KOPT-K1 (cell line): ENCODE measurements at regions not wholly inside any gene's neighbourhood (a gene's known extent, or its start where the extent isn't known, plus 50 kb on each side); places are given as distances from the start of the nearest gene placed in this dataset.

Source experiments
- H3K27ac ChIP-seq: fragments of 200-600 bp; sonication (generic); 2 replicates; pipeline ENCODE4 v1.5.1; 2016; ENCODE audit warnings: antibody characterized with exemption, mild to moderate bottlenecking, low read depth, low read length; ENCODE audit not compliant: poor library complexity, severe bottlenecking
- H3K36me3 ChIP-seq: fragments of 200-600 bp; sonication (generic); 2 replicates; pipeline ENCODE4 v1.5.1; 2017; ENCODE audit warnings: antibody characterized with exemption, mild to moderate bottlenecking, low read length, moderate library complexity; ENCODE audit not compliant: insufficient read depth
- H3K9me3 ChIP-seq: fragments of 200-600 bp; sonication (generic); 2 replicates; pipeline ENCODE4 v1.5.1; 2017; ENCODE audit warnings: antibody characterized with exemption, low read length, mild to moderate bottlenecking; ENCODE audit not compliant: insufficient read depth, poor library complexity, severe bottlenecking

DNA sequence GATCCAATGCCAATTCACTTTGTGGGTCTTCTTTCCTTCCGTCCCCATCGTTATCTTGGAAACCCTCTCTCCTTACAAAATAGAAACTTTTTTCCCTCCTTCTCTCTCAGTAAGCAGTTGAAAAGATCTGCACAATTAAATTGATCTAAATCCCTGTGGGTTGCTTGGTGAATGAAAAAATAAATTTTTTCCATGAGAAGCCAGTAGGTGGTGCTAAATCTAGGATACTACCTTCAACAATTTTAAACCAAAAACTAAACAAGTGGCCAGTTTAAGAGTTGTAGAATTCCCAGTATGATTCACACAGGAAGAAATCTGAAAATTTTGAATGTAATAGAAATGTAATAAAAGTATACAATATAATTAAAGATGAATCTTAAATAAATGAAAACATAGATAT is 990.3 kb upstream of the ZNF722 start:
- H3K27ac ChIP-seq: no peak overlapping the region
- H3K36me3 ChIP-seq: no peaks in the 10 kb centered on the region
- peaks cover 12% of the 10 kb centered on the region for H3K9me3 ChIP-seq

DNA sequence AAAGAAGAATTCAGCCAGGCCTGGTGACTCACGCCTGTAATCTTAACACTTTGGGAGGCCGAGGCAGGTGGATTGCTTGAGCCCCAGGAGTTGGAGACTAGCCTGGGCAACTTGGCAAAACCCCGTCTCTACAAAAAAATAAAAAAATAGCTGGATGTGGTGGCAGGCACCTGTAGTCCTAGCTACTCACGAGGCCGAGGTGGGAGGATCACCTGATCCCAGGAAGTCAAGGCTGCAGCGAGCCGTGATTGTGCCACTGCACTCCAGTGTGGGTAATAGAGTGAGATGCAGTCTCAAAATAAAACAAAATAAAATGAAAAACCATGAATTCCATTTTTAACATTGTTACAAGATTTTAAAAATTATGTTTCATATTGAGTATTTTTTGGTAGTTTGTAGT is 988.9 kb upstream of the ZNF722 start:
- peaks cover 8% of the 10 kb centered on the region for H3K9me3 ChIP-seq
- no peak overlapping the region for H3K27ac ChIP-seq
- no peaks in the 10 kb centered on the region for H3K36me3 ChIP-seq

DNA sequence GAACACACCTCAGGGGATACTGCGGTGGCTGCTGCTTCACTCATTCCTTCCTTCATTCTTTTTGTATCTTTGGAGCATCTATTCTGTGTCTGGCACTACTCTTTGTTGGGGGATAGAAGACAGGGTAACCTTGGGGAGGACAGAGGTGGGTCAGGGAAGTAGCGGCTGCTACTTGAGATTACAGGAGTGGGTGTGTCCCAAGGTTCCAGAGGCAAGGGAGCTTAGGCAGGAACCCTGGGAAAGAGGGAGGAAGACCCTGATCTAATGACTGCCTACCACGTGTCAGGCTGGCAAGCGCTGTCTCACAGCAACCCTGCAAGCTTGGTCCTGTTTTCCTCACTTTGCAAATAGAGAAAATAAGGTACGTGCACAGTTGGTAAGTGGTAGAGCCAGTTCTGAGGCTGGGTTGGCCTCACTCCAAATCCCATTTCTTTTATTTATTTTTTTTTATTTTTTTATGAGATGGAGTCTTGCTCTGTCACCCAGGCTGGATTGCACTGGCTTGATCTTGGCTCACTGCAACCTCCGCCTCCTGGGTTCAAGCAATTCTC is 985.9 kb upstream of the ZNF722 start:
- H3K9me3 ChIP-seq: peaks cover 8% of the 10 kb centered on the region
- H3K36me3 ChIP-seq: no peaks in the 10 kb centered on the region
- H3K27ac ChIP-seq: no peak overlapping the region

DNA sequence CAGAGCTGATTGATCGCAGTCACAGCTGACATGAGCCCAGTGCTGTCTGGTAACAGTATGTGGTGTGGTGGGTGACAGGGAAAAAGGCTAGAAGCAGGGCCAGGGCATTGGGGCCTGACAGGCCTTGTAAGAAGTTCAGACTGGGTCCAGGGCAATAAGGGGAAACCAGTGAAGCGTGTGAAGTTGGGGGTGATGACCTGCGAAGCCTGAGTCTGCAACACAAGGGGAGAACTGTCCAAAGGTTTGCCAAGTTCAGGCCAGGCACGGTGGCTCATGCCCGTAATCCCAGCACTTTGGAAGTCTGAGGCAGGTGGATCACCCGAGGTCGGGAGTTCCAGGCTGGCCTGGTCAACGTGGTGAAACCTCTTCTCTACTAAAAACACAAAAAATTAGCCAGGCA is 983.9 kb upstream of the ZNF722 start:
- Histone ChIP-seq H3K36me3 (no peaks in the 10 kb centered on the region), H3K27ac (no peak overlapping the region), H3K9me3 (peaks cover 8% of the 10 kb centered on the region)

DNA sequence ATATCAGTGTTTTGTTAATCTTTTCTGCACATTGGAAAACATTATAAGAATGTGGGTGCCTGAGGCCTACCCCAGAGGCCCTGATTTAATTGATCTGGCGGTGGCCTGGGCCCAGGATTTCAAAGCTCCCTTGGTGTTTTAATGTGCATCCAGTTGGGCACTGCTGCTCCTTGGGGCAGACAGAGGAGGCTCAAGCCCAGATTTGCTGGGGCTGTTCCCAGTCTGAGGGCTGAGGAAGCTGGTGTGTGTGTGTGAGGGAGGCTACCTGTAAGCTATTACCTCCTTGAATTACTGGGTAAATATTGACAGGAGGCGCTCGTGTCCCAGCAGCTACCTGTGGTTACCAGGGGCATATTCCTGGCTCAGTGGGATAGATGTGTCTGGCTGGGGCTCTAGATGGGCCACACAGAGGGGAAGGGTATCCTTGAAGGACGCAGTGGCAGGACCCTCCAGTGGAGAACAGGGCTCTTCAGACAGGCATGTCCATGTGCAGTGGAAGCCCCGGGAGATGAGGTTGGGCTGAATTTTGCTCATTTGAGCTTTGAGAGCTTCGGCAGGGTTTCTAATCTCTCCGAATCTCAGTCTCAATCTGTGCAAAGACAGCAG is 975.4 kb upstream of the ZNF722 start:
- Histone ChIP-seq H3K9me3 (peaks cover 25% of the 10 kb centered on the region), H3K27ac (no peak overlapping the region), H3K36me3 (no peaks in the 10 kb centered on the region)

DNA sequence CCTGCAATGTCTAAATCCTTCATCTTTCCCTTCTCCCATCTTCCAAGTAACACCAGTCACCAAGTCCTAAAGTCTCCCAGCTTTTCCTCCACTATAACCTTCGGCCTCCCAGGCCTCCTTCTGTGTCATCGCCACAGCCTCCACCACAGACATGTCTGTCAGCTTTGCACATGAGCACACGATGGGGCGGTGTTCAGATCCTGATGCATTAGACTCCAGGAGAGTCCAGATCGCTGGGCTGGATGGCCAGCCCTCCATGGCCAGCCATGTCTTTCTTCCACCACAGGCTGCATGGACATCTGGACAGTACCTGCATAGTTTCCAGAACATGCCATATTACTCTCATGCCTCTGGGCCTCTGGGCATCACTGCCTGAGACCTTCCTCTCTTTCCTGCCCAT is 974.2 kb upstream of the ZNF722 start:
- H3K27ac ChIP-seq: no peak overlapping the region
- H3K36me3 ChIP-seq: no peaks in the 10 kb centered on the region
- peaks cover 31% of the 10 kb centered on the region for H3K9me3 ChIP-seq

DNA sequence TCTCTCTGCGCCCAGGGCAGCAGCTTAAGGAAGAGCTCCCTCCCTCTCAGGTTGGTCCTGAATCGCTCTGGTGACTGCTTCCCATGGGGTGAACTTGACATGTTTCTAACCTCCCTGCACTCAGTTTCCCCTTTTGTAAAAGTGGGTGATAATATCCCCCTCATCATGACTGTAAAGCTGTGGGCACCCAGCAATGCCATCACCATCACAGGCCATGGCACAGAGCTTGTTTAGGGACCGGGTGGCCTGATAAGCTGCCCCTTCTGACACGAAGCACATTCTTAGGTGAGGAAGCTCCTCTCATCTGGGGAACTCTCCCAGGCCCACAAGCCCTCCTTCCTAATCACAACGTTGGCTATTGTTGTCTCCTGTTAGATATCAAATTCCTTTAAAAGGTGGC is 972.8 kb upstream of the ZNF722 start:
- H3K27ac ChIP-seq: no peak overlapping the region
- H3K9me3 ChIP-seq: peaks cover 38% of the 10 kb centered on the region
- H3K36me3 ChIP-seq: no peaks in the 10 kb centered on the region

DNA sequence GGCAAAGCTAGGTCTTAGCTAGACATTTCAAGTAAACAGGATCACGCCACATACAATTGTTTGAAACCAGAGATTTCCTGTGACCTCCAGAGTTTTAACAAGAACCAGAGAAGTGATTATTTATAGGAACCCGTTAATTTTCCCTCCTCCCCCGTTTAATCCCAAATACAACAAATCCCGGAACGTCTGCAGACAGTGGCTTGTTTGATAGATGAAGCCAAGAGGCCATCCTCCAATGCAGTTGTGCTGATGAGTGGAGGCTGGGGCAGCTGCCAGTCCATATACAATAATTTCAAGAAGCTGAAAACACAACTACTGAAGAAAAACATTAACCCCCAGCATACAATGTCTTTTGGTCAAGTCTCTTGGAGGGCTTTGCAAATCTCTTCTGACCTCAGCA is 971.6 kb upstream of the ZNF722 start:
- no peak overlapping the region for H3K27ac ChIP-seq
- H3K36me3 ChIP-seq: no peaks in the 10 kb centered on the region
- H3K9me3 ChIP-seq: peaks cover 42% of the 10 kb centered on the region

DNA sequence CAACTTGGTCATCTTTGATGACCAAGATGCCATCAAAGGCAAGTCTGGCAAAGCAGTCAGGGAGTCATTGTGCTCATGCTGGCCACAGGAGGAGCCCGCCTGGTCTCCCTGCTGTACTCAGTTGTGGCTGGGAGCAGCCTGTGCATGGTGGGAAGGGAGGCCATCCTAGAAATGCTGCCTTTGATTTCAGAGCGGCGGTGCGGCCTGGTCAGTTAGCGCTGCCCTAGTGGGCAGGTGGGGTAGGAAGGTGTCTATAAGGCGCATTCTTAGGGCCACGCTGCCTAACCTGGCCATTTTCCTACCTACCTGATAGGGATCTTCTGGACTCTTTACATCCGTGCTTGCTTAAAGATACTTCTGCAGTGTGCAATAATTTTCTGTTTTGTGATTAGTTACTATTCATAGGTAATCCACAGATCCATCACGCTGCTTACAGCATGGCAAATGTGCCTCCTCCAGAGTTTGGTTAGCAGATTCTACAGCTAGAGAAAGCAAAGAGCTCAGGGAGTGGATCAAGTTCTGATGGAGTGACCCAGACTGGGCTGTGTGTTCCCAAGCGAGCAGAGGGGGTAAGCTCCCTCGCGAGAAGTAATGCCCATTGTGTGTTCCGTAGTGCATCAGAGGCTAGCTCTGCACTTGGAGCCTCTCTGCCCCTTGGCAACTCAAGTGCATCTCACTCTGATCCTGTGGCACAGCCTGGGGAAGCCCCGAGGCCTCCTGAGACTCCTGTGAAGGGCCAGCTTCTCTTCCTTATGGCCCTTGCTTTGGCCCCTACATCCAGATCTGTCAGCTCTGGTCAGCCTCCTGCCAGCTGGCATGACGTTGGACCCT is 970.1 kb upstream of the ZNF722 start:
- Histone ChIP-seq H3K36me3 (no peaks in the 10 kb centered on the region), H3K27ac (no peak overlapping the region), H3K9me3 (peaks cover 34% of the 10 kb centered on the region)

DNA sequence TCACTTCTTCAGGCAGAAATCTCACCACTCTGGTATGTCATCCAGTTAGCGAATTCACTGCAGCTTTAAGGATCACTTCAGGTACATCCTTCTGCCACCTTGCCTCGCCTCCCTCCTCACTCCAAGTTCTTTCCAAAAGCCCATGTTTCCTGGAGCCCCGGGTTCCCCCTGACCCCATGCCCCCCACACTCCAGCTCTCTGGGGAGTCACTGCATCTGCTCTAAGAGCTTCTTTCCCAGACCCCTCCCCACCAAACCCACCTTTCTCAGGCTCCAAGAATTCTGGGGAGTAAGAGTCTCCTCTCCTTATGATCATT is 969.5 kb upstream of the ZNF722 start:
- Histone ChIP-seq H3K27ac (no peak overlapping the region), H3K36me3 (no peaks in the 10 kb centered on the region), H3K9me3 (peaks cover 29% of the 10 kb centered on the region)

DNA sequence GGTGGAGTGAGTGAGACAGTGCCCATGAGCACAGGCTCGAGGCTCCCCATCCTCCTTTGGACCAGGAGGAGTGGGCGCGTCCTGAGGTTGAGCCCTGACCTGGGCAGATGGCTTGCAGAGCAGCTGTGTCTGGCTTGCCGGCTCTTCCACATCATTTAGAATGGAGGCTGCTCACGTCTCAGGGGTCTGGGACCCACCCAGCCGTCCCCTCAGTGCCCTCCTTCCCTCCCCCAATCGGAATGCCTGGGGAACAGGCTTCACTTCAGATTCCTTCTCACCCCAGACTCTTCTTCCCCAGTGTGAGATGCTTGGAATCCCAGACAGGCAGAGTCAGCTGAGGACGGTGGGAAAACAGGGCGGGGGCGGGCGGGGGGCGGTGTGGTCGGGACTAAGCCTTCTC is 968.6 kb upstream of the ZNF722 start:
- H3K27ac ChIP-seq: no peak overlapping the region
- H3K36me3 ChIP-seq: no peaks in the 10 kb centered on the region
- peaks cover 20% of the 10 kb centered on the region for H3K9me3 ChIP-seq

DNA sequence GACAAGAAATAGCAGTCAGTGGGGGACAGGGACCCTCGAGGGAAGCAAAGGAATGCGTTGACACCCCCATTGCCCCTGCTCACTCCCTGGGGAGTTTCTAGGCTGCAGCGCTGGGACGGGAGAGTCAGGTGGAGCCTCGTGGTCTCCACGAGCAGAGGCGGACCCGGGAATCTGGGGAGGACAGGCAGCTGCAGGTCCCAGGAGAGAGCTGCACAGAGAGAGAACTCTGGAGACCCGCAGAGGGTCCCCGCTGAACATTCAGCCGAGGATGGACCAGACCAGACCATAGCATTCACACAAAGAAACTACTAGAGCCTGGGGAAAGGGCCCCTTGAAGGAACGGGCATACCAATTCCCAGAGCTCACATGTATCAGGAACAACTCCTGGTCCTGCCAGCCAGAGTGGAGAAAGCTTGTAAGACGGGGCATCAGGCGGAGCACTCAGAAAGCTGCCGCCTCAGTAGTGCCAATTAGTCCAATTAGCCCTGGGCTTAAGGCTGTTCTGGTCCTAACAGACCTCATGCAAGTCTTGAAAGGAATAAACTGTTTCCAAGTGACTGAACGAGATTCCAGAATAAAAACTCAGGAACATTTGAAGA is 966.7 kb upstream of the ZNF722 start:
- no peaks in the 10 kb centered on the region for H3K36me3 ChIP-seq
- no peak overlapping the region for H3K27ac ChIP-seq
- peaks cover 20% of the 10 kb centered on the region for H3K9me3 ChIP-seq

DNA sequence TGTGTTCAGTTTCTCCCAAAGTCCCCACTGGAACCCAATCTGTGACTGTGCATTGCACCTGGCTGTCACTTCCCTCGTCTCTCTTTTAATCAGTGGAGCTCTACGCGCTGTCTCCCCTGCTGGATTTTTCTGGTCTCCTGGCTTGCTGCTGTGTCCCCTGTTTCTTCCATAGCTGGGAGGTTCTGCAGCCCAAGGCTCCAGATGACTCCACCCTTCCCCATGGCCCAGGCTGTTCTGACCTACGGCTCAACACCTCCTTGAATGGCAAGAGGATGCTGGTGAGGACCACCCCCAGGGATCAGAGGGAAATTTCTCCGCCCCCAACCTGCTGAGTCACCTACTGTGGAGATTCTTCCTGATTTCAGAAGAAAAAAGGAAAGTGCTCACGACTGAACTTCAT is 961.4 kb upstream of the ZNF722 start:
- Histone ChIP-seq H3K9me3 (peaks cover 44% of the 10 kb centered on the region), H3K27ac (no peak overlapping the region), H3K36me3 (no peaks in the 10 kb centered on the region)

DNA sequence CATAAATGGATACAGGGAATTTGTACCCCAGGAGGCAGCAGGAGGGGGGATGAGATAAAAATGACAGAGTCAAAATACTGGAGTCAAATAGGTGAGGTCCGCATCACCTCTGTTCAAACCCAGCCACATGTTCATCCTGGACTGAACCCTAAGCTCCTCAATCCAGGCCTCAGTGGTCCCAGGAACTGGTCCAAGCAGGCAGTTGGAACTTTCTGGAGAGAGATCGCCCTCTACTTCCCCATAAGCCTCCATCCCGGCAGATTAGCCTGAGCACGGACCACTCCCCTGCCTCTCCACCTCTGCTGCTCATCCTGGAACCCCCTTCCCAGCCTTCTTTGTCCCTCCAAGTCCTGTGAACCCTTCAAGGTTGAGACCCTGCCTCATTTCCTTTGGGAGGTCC is 959.7 kb upstream of the ZNF722 start:
- H3K27ac ChIP-seq: no peak overlapping the region
- H3K36me3 ChIP-seq: no peaks in the 10 kb centered on the region
- peaks cover 46% of the 10 kb centered on the region for H3K9me3 ChIP-seq

DNA sequence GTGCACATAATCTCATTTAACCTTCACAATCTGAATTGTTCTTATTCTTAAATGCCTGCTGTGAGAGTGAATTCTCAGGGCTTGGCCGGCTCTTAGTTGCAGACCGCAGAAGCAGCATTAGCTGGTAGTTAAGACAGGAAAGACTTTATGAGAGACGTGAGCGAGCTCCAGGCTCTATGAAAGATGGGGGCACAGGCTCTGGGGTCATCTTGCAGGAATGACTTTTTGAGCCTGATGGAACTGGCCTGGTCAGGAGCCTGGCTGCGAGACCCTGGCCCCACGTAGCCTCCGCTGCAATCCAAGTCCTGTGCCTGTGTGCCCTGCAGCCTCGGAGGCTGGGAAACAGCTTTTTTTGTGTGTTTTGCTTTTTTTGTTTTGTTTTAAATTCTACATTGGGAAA is 958.8 kb upstream of the ZNF722 start:
- no peak overlapping the region for H3K27ac ChIP-seq
- peaks cover 55% of the 10 kb centered on the region for H3K9me3 ChIP-seq
- H3K36me3 ChIP-seq: no peaks in the 10 kb centered on the region
